GM12872 (cell line): ENCODE measurements at regions not wholly inside any gene's neighbourhood (a gene's known extent, or its start where the extent isn't known, plus 50 kb on each side); places are given as distances from the start of the nearest gene placed in this dataset.

ENCODE experiments used
- CTCF ChIP-seq: IDR thresholded peaks from 3 replicates; pipeline ENCODE4 v1.5.1; 2011; ENCODE audit warnings: low read depth, mild to moderate bottlenecking, low read length, moderate library complexity; ENCODE audit not compliant: insufficient read depth

- no peak for TF ChIP-seq CTCF
Measured at GRCh38 chr14:25436906-25437305, 387.0 kb upstream of the STXBP6 start.

- TF ChIP-seq CTCF = no peak
Measured at GRCh38 chr14:25436288-25436875, 386.4 kb upstream of the STXBP6 start.

- no peak for TF ChIP-seq CTCF
Measured at GRCh38 chr14:25431211-25432076, 381.5 kb upstream of the STXBP6 start.

GRCh38 chr14:25430808-25431207 is 380.9 kb upstream of the STXBP6 start:
- no peak for TF ChIP-seq CTCF

GRCh38 chr14:25412998-25413397 is 363.1 kb upstream of the STXBP6 start:
- no peak for TF ChIP-seq CTCF

GRCh38 chr14:25411781-25412757 is 362.1 kb upstream of the STXBP6 start:
- TF ChIP-seq CTCF = 0 out of 3 replicates have a peak, but pooled peaks have one; percentile 1

GRCh38 chr14:25406818-25407217 is 356.9 kb upstream of the STXBP6 start:
- TF ChIP-seq CTCF = peak; percentile 47
